HG03060 (cell line): ENCODE measurements at regions not wholly inside any gene's neighbourhood (a gene's known extent, or its start where the extent isn't known, plus 50 kb on each side); places are given as distances from the start of the nearest gene placed in this dataset.
"Not testable (repeated sequence)": the region's sequence is repeated elsewhere in the genome, so short reads cannot be mapped to it uniquely, and the experiment has no call there.

Experiments used
- ATAC-seq: cut with Tn5 transposase; IDR thresholded peaks from one replicate; pipeline ENCODE4 v1.9.1; 2021; ENCODE audit warnings: low read depth, moderate number of reproducible peaks; ENCODE audit not compliant: unreplicated experiment

DNA sequence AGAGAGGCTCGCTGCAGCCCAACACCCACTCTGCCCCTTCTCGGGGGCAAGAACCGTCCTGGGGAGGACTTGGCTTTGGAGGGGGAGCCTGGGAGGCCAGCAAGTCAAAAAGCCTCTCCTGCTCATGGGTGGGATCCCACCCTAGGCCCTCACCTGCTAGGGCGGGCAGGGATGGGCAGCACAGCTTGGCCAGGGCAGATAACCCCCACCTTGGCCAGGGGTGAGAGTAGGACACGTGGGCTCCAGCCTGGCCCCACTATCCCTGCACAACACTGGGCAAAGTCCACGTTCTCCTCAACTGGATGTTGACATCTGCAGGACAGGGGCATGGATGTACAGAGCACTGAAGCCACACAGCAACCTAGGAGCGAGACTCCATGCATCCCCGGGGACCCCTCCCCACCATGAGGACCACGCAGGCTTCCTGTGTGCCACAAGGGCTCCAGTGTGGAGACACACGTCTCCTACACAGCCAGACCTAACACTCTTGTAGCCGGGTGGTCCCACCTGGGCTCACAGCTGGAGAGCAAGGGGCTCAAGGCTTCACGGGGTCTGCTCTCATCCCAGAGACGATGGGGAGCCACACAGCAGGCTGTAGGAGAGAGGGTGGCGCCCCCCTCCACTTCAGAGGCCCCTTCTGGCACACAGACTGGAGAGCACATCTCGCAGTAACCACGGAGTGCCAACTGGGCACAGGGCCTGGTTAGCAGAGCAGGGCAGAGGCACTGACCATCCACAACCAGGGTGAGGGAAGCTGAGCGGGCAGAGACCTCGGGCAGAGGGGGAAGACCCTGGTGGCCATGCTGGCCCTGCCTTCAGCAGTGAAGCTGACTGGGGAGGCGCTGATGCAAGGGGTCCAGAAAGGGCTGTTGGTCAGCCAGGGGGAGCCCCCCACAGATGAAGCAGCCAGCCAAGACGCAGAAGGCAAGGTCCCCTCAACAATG lies 171.1 kb downstream of the CRYBB2 start:
- ATAC-seq: no peak

DNA sequence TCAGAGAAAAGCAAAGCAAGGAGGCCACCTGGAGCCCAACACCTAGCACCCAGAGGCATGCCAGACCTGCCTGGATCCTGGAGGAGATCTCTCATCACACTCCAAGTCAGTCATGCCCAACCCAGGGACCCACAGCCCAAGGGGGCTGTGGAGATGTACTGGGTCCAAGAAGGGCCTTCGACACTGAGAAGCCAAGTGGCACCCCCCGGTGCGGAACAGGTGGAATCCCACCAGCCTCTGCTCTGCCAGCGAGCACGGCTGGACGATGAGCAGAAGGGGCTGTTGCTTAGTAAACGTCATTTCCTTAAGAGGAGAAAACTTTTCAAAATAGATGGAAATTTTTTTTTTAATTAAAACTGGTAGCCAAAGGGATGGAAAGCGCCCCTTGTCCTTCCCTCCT lies 171.9 kb upstream of the GRK3 start:
- ATAC-seq: no peak

DNA sequence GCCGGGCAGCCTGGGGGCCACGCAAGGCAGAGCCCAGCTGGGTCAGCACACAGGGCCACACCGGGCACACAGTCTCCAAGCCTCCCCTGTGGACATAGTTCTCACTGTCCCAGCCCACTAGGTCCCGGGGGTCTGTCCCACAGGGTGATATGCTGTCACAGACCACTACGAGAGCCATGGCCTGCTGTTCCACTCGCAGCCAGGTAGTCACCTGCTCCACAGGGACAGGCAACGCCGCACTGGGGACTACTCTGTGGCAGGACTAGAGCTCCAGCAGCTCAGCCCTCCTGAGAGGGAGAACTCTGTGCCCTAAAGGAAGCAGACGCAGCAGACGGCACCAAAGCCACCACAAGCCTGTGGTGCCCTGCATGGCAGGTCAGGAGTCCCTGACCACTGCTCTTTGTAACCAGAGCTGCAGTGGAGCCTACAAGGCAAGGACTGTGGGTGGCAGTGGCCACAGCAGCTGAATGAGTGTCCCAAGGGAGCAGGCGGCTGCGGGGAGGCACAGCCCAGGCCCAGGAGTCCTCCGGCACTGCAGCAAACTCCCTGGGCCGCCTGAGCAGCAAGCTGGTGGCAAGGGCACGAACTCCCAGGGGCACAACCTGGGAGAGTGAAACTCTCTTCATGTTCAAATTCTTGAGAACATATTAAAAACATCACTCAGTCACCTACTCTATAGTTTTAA lies 171.2 kb upstream of the GRK3 start:
- no peak for ATAC-seq

DNA sequence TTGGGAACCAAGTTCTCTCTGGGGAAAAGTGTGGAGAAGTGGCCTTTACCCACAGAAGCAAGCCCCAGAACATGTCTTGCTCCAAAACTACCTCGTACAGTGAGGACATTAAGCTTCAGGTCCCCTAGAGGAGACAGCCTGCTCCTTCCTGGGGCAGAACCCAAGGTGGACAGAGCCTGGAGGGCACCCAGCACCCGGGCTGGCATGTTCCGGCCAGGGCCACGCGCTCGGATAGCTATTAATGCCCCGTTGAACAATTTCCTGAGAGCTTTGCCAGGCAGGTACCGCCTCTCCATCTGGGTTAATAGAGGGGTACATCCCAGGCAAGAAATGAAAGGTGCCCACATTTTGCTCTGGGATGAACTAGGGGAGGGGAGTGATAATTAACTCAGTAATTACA lies 169.0 kb upstream of the GRK3 start:
- ATAC-seq: no peak

DNA sequence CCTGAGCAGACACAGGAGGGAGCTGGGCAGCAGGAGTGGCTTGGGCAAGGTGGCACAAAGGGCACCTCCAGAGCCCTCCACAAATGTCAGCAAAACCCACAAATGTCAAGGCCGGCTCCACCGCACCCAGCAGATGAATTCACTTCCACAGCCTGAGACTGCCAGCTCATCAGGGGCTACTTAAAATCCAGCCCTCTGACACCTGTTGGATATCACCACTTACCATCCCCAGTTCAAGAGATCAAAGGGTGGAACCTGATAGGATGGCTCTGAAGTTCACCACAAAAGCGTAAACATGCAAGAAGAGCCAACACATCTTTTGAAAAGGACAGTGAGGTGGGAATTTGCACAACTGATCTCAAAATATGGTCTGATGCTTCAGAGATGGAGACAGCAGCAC lies 168.6 kb upstream of the GRK3 start:
- no peak for ATAC-seq

DNA sequence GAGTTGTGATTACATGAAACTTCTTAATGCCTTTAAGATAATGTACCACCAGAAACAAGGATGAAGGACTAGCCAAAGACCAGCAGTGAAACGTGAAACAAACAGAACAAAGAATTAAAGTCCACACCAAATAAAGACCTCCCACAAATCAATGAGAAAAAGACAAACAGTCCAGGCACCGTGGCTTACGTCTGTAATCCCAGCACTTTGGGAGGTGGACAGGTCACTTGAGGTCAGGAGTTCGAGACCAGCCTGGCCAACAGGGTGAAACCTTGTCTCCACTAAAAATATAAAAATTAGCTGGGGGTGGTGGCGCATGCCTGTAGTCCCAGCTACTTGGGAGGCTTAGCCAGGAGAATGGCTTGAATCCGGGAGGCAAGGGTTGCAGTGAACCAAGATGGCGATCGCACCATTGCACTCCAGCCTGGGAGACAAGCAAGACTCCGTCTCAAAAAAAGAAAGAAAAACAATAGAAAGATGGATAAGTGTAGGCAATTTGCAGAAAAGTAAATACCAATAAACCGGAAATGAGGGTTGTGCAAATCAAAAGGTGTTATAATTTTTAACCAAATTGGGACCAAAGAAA lies 167.8 kb upstream of the GRK3 start:
- ATAC-seq: no peak

DNA sequence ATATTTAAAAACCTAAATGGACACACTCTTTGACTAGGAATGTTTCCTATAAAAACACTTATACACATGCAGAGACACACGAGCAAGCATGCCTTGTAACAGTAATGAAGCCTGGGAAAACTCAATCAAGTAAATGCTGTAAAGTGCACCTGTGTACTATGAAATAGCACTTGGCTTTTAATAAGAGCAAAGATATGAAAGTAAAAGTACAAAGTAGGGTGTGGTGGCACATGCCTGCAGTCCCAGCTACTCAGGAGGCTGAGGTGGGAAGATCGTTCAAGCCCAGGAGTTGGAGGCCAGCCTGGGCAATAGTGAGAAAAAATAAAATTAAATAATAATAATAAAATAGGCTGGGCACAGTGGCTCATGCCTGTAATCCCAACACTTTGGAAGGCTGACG lies 166.9 kb upstream of the GRK3 start:
- ATAC-seq: no peak

DNA sequence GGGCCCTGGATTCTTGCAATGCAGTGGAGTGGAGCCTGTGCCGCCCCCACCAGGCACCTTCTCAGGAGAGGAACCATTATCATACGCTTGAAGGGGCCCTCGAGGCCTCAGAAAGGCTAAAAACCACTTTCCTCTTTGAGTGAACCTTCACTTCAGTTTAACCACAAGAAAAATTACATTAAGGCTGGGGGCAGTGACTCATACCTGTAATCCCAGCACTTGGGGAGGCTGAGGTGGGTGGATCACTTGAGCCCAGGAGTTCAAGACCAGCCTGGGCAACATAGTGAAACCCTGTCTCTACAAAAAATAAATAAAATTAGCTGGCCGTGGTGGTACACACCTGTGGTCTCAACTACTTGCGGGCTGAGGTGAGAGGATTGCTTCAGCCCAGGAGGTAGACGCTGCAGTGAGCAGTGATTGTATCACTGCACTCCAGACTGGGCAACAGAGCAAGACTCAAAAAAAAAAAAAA lies 165.8 kb upstream of the GRK3 start:
- ATAC-seq: not testable (repeated sequence)

DNA sequence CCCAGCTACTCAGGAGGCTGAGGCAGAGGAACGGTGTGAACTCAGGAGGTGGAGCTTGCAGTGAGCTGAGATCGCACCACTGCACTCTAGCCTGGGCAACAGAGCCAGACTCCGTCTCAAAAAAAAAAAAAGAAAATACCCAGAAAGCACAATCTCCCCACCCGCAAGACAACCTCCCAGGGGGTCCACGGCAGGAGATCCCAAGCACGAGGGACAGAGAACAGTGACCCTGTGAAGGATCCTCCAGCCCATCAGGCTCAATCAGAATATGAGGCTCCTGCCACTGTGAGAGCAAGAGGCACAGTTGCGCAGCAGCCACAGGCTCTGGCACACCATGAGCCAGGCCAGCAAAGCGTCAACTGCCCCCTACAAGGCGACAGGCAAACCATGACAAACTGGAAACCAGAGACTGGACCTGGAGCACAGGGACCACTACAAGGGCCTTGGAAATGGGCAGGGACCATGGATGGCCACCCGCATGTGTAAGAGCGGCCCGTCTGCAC lies 164.8 kb upstream of the GRK3 start:
- no peak for ATAC-seq

DNA sequence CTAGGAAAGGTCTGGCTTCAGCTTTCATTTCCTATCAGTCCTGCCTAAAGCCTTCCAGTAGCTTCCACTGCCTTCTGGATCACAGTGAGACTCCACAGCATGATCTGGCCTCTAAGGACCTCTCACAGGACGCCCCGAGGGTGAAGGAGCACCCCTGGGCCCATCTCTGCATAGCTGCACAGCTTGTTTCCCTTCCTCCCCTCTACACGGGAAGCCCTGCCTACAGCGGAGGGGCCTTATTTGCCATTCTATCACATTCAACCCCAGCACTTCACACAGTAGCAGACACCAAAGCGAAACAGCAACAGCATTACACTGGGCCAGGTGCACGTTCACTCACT lies 162.3 kb upstream of the GRK3 start:
- ATAC-seq: no peak

DNA sequence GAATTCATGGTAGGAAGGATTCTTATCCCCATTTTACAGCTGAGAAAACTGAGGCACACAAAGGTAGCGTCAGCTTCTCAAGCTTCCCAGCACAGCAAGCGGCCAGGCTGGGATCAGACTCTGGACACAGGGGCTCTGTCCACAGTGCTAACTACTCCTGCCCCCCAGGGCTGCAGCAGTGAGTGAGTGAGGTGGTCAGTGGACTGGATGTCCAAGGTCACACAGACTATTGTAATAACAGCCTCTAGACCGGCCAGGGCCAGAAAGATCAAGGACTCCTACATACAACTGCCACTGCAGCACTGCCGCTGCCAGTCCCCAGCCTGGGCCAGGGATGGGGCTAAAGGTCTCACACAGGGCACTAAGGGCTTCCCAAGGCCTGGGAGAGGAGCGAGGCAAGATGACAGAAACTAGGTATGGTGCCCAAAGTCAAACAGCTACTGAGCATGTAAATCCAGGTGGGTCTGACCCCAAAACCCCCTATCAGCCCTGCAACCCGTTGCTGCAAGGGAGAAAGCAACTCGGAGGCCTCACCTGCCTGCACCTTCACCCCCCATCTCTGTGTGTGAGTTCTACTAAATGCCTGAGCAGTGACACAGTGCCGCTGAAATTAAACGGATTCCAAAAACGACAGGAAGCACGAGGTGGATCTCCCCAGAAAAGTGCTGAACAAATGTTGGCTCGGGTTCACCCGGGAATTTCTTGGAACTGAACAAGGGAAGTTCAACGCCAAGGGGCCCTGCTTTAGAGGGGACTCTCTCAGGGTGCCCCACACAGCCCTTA lies 161.8 kb upstream of the GRK3 start:
- no peak for ATAC-seq

DNA sequence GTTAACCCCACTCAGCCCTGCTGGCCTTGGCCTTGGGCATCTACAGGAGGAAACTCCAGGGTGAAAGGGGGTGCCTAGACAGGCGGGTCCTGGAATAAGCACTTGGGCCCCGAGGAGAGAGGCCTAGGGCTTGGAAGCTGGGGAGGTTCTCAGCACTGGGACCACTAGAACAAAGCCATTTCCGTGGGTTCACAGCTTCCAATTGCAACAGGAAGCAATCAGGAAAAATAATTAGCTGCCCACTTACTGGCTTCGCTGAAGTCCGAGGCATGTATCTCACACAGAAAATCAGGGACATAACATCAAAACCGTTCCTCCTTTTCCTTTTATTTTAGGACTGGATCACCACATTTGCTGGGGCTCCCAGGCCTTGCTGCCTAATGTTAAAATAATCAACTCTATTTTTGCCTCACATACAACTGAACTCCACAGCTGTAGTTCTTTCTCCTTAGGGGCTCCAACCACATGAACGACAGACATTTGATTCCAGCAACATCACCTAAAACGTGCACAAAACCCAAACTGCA lies 161.1 kb upstream of the GRK3 start:
- ATAC-seq: no peak

DNA sequence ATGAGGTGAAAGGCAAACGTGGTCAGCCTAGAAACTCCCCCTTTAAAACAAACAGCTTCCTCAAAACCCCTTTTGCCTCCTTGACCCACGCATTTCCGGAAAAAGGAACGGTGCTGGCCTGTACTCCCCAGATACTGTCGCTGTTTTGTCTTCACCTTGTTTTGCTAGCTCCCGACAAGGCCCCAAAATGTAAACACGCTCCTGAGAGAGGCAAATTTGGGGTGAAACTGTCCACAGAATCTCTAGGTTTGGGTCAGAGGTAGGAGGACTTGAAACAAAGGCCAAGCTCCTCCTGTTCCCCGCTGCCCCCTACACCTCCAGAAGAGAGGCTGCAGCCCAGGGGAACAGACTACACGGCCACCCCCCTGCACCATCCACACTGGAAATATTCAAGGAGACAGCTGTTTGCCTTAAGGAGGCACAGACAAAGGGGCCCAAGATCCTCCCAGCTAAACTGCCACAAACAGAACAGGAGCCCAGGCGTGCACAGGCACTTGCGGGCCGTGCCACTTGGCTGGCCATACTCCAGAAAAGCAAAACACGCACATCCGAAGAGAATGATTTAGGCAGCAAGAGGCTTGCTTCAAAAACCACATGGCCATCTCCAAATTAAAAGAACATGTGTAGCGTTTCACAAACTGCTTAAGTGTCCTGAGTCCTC lies 160.5 kb upstream of the GRK3 start:
- ATAC-seq: no peak

DNA sequence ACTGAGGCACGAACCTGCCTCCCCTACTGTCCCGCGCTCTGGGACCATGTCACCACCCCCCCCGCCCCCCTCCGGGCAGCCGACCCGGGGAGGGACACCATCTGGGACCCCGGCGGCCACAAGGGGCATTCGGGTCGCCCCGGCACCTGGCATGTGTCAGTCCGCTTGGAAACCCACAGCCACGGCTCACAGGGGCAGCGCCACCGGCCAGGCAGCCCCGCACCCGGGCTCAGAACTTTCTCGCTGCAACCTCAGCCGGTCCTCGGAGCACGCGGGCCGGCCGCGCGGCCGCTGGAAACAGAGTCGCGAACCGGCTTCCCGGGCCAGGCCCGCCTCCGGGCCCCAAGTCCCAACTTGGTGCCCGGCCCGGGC lies 159.9 kb upstream of the GRK3 start:
- ATAC-seq: no peak

DNA sequence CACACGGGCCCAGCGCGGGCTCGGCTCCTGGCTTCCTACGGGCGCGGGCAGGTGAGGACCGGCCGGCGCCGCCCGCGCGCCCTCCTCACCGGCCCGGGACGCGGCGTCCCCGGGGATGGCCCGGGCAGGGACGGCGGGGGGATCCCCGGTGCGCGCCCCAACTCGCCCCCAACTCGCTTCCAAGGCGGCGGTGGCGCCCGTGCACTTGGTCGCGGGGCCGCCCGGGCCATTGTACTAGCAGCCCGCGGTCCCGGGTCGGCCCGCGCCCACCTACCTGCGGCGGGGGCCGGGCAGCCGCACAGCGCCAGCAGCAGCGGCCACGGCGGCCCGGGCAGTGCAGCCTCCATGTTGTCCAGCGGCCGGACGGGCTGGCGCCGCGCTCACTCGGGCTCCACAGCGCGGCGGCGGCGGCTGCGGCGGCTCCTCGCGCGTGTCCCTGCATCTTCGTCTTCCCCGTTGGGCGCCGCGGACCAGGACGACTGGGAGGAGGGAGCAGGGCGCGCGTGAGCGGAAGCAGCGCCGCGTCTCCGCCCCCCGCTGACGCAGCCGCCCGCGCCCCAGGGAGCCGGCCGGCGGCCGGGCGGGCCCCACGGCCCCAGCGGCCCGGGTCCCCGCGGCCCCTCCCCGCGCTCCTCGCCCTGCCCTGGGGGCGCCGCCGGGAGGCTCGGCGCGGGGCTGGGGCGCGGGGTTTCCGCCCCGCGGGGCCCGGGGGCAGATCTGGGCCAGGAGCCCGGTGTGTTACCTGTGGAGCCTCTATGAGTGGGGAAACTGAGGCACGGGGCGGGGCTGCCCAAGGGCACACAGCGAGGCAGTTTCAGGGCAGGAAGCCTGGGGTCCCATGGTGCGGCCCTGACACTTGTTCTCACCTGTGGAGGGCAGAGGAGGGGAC lies 159.3 kb upstream of the GRK3 start:
- ATAC-seq: no peak

DNA sequence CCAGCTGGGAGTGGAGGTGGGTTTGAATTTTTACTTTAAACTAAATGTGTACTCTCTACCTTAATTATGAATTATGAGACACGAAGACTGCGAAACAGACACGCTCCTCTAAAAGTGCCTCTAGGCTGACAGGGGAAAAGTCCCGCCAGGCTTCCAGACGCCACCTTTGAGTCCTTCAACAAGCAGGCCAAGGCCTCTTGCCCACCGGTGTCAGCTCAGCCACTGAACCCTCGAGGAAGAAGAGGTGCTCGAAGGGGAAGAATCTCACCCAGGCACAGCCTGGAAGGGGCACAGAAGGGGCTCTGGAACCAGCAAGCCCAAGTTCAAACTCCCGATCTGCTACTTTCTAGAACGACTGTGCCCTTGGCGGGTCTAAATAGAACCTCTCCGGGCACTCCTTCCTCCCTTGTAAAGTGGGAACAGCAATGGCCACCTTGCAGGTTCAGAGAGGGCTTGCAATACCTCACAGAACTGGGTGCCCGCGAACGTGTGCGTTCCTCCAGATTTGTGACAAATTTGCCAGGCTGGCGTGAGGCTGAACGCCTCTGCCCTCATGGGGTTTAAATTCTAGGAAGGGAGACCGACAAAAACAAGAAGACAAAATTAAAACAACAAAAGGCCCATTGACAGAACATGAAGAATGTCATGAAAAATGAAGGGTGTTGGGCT lies 158.5 kb upstream of the GRK3 start:
- ATAC-seq: no peak

DNA sequence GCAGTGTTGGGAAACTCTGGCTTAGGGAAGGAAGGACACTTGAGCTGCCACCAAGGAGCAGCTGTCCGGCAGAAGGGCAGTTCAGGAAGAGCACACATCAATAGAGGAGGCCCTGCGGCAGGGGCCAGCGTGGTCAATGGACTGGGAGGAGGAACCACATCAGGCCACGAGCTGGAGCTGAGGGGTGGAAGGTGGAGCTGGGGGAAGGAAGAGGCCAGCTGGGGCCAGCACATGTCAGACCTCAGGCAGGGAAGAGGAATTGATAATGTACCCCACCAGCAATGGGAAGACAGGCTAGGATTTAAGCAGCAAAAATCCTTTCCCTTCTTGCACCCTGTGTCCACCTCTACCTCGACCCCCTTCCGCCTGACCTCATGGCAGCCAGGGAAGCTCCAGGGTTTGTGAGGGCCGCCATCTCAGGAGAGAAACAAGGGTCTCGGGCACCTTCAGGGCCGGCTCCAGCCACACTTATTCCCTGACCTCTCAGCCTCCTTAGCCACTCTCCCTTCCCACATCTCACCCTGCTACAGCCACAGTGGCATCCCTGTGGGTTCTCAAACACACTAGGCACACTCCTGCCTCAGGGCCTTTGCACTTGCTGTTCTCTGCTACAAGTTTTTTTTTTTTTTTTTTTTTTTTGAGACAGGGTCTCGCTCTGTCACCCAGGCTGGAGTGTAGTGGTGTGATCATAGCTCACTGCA lies 157.8 kb upstream of the GRK3 start:
- no peak for ATAC-seq
